GM12891 (cell line): ENCODE measurements at regions not wholly inside any gene's neighbourhood (a gene's known extent, or its start where the extent isn't known, plus 50 kb on each side); places are given as distances from the start of the nearest gene placed in this dataset.

Experiments used
- POLR2A ChIP-seq: IDR thresholded peaks from 2 replicates; pipeline ENCODE4 v1.6.1; 2011; ENCODE audit warnings: low read depth, low read length, control low read depth
- POLR2AphosphoS5 ChIP-seq: IDR thresholded peaks from 2 replicates; pipeline ENCODE4 v1.6.1; 2011; ENCODE audit warnings: low read depth, low read length, control low read depth

DNA sequence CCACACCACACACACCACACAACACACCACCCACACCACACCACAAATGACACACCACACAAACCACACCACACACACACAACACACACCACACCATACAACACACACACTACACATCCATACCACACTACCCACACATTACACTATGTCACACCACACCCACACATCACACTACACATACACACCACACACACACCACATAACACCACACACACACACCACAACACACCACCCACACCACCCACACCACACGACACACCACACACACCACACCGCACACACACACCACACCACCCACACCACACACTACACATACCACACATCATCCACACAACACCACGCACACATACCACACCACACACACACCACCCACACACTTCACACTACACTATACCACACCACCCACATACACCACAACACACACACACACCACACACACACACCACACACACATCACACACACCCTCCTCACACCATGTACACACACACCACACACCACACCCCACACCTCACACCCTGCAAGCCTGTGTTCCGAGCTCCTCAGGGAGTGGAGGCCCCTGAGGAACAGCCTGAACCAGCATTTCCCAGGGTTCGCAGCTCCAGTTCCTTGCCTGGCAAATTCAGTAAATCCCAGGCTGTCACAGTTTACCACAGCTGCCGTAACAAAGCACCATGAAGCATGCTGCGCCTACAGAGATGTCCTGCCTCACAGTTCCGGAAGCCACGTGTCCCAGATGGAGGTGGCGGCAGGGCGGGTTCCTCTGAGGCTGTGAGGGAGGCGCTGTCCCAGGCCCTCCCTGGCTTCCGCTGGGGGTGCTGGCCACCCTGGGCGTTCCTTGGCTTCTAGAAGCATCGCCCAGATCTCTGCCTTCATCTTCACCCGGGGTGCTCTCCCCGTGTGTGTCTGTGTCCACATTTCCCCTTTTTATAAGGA lies 69.8 kb upstream of the ATP5PO start:
- TF ChIP-seq POLR2AphosphoS5 = no peak
- no peak for TF ChIP-seq POLR2A
